Brain microvascular endothelial cell (primary cell): ENCODE measurements at regions not wholly inside any gene's neighbourhood (a gene's known extent, or its start where the extent isn't known, plus 50 kb on each side); places are given as distances from the start of the nearest gene placed in this dataset.

Experiments
- DNase-seq: peaks from one replicate; pipeline ENCODE4 v3.0.0-alpha.2; 2020
- H3K27ac ChIP-seq: fragments of 250-450 bp; sonication (Bioruptor Pico); 2 replicates; pipeline ENCODE4 v1.5.1; 2020; ENCODE audit warnings: mild to moderate bottlenecking, moderate library complexity
- H3K27me3 ChIP-seq: fragments of 250-450 bp; sonication (Bioruptor Pico); replicated peaks from 2 replicates; pipeline ENCODE4 v1.5.1; 2020; ENCODE audit warnings: mild to moderate bottlenecking
- H3K36me3 ChIP-seq: fragments of 250-450 bp; sonication (Bioruptor Pico); replicated peaks from 2 replicates; pipeline ENCODE4 v1.5.1; 2020; ENCODE audit warnings: mild to moderate bottlenecking
- H3K4me3 ChIP-seq: 2 replicates; pipeline ENCODE4 v1.5.1; 2011; ENCODE audit warnings: low read depth, mild to moderate bottlenecking, control low read depth, low read length, moderate library complexity
- in situ Hi-C: cut with HindIII; loops from 2 replicates; pipeline ENCODE4 v1.10.0; 2017; ENCODE audit warnings: low sequenced_read_pairs, low pct_ligation_motif_present
- TF ChIP-seq, protein P1 (sequence below): IDR thresholded peaks from 2 replicates; pipeline ENCODE4 v1.5.1; 2011; ENCODE audit warnings: low read depth, mild to moderate bottlenecking, moderate library complexity, low read length, control low read depth, inconsistent platforms; ENCODE audit errors: missing control alignments

DNA sequence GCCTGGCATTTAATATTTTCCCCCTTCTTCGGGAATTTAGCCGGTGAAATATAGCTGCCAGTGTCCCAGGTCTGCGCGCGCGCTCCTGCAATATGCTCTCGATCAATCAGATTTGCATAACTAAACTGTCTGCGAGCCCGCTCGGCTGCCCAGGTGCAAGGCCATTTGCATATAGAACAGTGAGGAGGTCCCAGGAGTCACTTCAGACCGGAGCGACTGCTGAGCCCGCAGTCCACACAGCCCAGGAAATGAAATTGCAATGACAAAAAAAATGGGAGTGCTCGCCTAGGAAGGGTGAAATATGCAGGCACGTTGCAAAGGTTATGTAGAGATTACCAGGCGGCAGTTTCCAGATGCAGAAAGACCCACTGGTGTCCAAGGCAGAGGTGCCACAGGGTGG, 228.5 kb downstream of the VRK1 start:
- TF ChIP-seq, protein P1, sequence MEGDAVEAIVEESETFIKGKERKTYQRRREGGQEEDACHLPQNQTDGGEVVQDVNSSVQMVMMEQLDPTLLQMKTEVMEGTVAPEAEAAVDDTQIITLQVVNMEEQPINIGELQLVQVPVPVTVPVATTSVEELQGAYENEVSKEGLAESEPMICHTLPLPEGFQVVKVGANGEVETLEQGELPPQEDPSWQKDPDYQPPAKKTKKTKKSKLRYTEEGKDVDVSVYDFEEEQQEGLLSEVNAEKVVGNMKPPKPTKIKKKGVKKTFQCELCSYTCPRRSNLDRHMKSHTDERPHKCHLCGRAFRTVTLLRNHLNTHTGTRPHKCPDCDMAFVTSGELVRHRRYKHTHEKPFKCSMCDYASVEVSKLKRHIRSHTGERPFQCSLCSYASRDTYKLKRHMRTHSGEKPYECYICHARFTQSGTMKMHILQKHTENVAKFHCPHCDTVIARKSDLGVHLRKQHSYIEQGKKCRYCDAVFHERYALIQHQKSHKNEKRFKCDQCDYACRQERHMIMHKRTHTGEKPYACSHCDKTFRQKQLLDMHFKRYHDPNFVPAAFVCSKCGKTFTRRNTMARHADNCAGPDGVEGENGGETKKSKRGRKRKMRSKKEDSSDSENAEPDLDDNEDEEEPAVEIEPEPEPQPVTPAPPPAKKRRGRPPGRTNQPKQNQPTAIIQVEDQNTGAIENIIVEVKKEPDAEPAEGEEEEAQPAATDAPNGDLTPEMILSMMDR: no peak

DNA sequence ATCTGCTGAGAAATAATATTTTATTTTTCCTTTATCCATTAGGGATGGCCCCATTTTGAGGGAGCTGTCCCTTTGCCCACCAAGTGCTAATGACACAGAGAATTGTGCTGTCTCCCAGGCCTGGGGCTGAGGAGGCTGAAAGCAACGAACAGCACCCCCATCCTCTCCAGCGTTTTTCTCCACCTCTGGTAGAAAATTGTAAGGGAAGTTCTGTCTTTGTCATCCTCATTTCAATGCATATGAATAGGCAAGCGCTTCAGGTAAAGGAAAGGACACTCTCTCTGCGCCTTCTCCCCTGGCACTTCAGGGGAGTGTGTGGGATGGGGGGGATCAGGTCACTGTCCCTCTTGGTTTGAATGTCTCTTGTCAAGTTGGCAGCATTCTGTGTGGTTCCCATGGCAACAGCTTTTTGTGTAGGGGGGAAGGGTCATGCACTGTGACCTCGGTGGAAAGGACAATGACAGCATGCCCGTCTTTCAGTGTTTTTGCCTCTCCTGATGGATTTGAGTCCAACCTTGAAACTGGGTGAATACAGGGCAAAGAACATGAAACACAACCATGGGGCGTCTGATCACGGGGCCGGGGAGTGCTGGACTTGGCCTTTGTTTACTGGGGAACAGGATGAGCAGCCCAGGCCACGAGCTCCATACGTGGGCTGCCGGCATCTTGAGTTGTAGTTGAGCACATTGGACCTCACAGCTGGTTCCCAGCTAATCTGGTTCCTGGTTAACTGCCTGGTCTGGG, 230.2 kb downstream of the VRK1 start:
- H3K27me3 ChIP-seq: no peaks in the 10 kb centered on the region
- no peak overlapping the region for H3K4me3 ChIP-seq
- DNase-seq: no peak
- no peaks in the 10 kb centered on the region for H3K36me3 ChIP-seq
- H3K27ac ChIP-seq: no peak overlapping the region
- in situ Hi-C loops: no loop called here
- TF ChIP-seq, protein P1: no peak

More for the DNA sequence above, 228.5 kb downstream of the VRK1 start:
- H3K4me3 ChIP-seq: no peak overlapping the region
- H3K36me3 ChIP-seq: no peaks in the 10 kb centered on the region
- no peaks in the 10 kb centered on the region for H3K27me3 ChIP-seq
- no peak for DNase-seq
- H3K27ac ChIP-seq: no peak overlapping the region
- in situ Hi-C loops: no loop called here

DNA sequence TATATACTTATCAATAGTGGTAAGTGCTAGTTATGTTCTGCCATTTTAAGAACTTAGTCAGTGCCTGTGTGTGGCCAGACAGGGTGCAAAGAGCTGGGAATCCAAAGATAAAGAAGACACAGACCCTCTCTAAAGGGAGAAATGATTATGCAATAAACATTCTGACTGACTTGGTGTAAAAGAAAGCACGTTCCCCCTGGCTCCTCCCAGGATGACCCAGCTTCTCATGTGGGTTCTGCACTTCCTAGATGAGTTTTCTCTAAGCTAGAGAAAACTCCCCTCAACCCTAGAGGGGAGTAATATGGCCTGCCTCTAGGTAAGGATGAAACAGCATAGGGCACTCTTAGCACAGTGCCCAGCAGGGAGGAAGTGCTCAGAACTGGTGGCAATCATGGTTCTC, 231.2 kb downstream of the VRK1 start:
- no peak overlapping the region for H3K27ac ChIP-seq
- no peak overlapping the region for H3K4me3 ChIP-seq
- TF ChIP-seq, protein P1: no peak
- DNase-seq: no peak
- in situ Hi-C loops: no loop called here
- H3K36me3 ChIP-seq: no peaks in the 10 kb centered on the region
- H3K27me3 ChIP-seq: no peaks in the 10 kb centered on the region

DNA sequence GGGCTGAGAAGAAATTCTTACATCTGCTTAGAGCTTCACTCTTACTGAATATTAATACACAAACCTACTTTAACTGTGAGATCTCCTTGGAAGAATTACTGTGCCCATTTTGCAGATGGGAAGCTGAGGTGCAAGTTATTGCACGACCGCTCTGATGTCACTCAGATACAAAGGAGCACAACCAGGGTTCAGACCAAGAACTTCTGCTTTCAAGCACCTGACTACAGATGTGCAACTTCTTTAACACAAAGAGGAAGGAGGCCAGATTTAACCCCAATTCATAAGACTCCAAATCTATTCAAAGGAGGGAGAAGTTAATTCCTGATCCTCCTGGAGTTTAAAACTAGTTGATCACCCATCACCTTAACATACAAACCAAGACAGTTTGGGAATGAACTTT, 232.6 kb downstream of the VRK1 start:
- H3K27me3 ChIP-seq: no peaks in the 10 kb centered on the region
- H3K36me3 ChIP-seq: no peaks in the 10 kb centered on the region
- no peak overlapping the region for H3K27ac ChIP-seq
- H3K4me3 ChIP-seq: no peak overlapping the region
- in situ Hi-C loops: no loop called here
- TF ChIP-seq, protein P1: no peak
- no peak for DNase-seq

DNA sequence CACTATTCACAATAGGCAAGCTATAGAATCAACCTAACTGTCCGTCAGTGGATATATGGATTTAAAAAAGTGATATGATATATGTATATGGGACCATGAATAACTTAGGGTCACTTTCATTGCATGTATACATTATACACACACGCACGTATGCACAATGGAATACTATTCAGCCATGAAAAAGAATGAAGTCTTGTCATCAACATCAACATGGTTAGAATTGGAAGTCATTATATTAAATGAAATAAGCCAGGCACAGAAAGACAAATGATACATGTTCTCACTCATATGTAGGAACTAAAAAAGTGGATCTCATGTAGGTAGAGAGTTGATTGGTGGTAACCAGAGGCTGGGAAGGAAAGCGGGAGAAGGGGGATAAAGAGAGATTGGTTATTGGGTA, 234.3 kb downstream of the VRK1 start:
- Histone ChIP-seq H3K27me3 (no peaks in the 10 kb centered on the region), H3K27ac (no peak overlapping the region), H3K4me3 (no peak overlapping the region), H3K36me3 (no peaks in the 10 kb centered on the region)
- TF ChIP-seq, protein P1: no peak
- DNase-seq: no peak
- in situ Hi-C loops: no loop called here

DNA sequence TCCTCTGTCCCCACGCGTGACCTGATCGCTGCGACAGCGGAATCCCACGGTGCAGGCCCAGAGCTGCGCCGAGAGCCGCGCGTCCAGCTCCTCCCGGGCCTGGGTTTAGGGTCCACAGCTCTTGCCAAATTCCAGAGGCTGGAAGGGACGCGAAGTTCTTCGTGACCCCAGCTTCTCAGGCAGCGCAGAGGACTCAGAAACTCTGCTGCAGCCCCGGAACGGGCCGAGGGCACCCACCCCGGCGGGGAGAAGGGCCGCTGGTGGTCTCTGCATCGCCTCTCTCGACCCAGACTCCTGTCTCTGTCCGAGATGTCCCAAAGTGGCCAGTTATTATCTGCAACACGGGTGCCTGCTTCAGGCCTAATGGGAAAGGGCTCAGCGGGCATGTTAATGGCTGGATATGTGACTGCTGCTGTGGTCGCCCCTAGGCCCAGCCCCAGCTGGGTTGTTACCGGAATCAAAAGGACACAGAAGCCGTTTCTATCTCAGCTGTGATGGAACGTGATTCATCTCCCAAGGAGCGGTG, 236.4 kb downstream of the VRK1 start:
- TF ChIP-seq, protein P1: no peak
- H3K4me3 ChIP-seq: no peak overlapping the region
- no peak overlapping the region for H3K27ac ChIP-seq
- no peaks in the 10 kb centered on the region for H3K27me3 ChIP-seq
- no peaks in the 10 kb centered on the region for H3K36me3 ChIP-seq
- DNase-seq: no peak
- in situ Hi-C loops: no loop called here
